Trophoblast cell (in vitro differentiated cells and primary cell): ENCODE measurements at regions not wholly inside any gene's neighbourhood (a gene's known extent, or its start where the extent isn't known, plus 50 kb on each side); places are given as distances from the start of the nearest gene placed in this dataset.

Experiments used
- DNase-seq, 2 donors: peaks; one replicate each; pipeline ENCODE4 v3.0.0-alpha.2; 2016
- H2AFZ ChIP-seq: 2 replicates; pipeline ENCODE4 v1.6.1; 2013; ENCODE audit warnings: low read length, moderate library complexity, mild to moderate bottlenecking; ENCODE audit not compliant: insufficient read depth, poor library complexity
- H2AK5ac ChIP-seq: 2 replicates; pipeline ENCODE4 v1.6.1; 2013; ENCODE audit warnings: mild to moderate bottlenecking, low read length
- H2BK120ac ChIP-seq: 2 replicates; pipeline ENCODE4 v1.6.1; 2013; ENCODE audit warnings: low read length, mild to moderate bottlenecking, moderate library complexity; ENCODE audit not compliant: insufficient read depth, poor library complexity
- H2BK12ac ChIP-seq: 2 replicates; pipeline ENCODE4 v1.6.1; 2013; ENCODE audit warnings: mild to moderate bottlenecking, low read length, moderate library complexity
- H2BK5ac ChIP-seq: 2 replicates; pipeline ENCODE4 v1.6.1; 2013; ENCODE audit warnings: low read length, low read depth, moderate library complexity, mild to moderate bottlenecking; ENCODE audit not compliant: poor library complexity
- H3K14ac ChIP-seq: 2 replicates; pipeline ENCODE4 v1.6.1; 2013; ENCODE audit warnings: mild to moderate bottlenecking, low read length
- H3K18ac ChIP-seq: 2 replicates; pipeline ENCODE4 v1.6.1; 2013; ENCODE audit warnings: mild to moderate bottlenecking, low read length
- H3K23ac ChIP-seq: 2 replicates; pipeline ENCODE4 v1.6.1; 2013; ENCODE audit warnings: low read length
- H3K27ac ChIP-seq: 2 replicates; pipeline ENCODE4 v1.5.1; 2013; ENCODE audit warnings: low read depth, mild to moderate bottlenecking, inconsistent platforms, low read length, moderate library complexity
- H3K27me3 ChIP-seq: 2 replicates; pipeline ENCODE4 v1.6.1; 2013; ENCODE audit warnings: inconsistent platforms, mild to moderate bottlenecking, low read length, moderate library complexity; ENCODE audit not compliant: insufficient read depth
- H3K36me3 ChIP-seq, 2 experiments: 1 replicate in 1 of 2; 2 replicates in 1 of 2; pipeline ENCODE4 v1.6.1; 2013; ENCODE audit warnings: low read length in 2 of 2, mild to moderate bottlenecking in 2 of 2, moderate library complexity in 1 of 2; ENCODE audit not compliant: insufficient read depth in 2 of 2, control insufficient read depth in 1 of 2
- H3K4ac ChIP-seq: 2 replicates; pipeline ENCODE4 v1.6.1; 2013; ENCODE audit warnings: low read depth, mild to moderate bottlenecking, low read length, moderate library complexity
- H3K4me1 ChIP-seq, 2 experiments: 1 replicate in 1 of 2; 2 replicates in 1 of 2; pipeline ENCODE4 v1.6.1; 2013; ENCODE audit warnings: low read length in 2 of 2, mild to moderate bottlenecking in 2 of 2, moderate library complexity in 1 of 2; ENCODE audit not compliant: insufficient read depth in 2 of 2, control insufficient read depth in 1 of 2
- H3K4me2 ChIP-seq: 2 replicates; pipeline ENCODE4 v1.6.1; 2013; ENCODE audit warnings: inconsistent platforms, mild to moderate bottlenecking, low read length, moderate library complexity
- H3K4me3 ChIP-seq: 2 replicates; pipeline ENCODE4 v1.5.1; 2013; ENCODE audit warnings: mild to moderate bottlenecking, low read depth, low read length, inconsistent platforms
- H3K79me1 ChIP-seq: one replicate; pipeline ENCODE4 v1.6.1; 2013; ENCODE audit warnings: low read length
- H3K79me2 ChIP-seq: 2 replicates; pipeline ENCODE4 v1.6.1; 2013; ENCODE audit warnings: low read length, mild to moderate bottlenecking; ENCODE audit not compliant: control insufficient read depth, insufficient read depth, poor library complexity
- H3K9ac ChIP-seq: 2 replicates; pipeline ENCODE4 v1.6.1; 2013; ENCODE audit warnings: mild to moderate bottlenecking, low read length
- H3K9me3 ChIP-seq: 2 replicates; pipeline ENCODE4 v1.6.1; 2013; ENCODE audit warnings: low read depth, mild to moderate bottlenecking, control low read depth, inconsistent platforms, low read length; ENCODE audit not compliant: insufficient read depth
- H4K12ac ChIP-seq: 2 replicates; pipeline ENCODE4 v1.6.1; 2013; ENCODE audit warnings: low read depth, mild to moderate bottlenecking, low read length, moderate library complexity
- H4K8ac ChIP-seq: 2 replicates; pipeline ENCODE4 v1.6.1; 2013; ENCODE audit warnings: low read depth, mild to moderate bottlenecking, low read length, moderate library complexity
- H4K91ac ChIP-seq: one replicate; pipeline ENCODE4 v1.6.1; 2013; ENCODE audit warnings: low read depth, mild to moderate bottlenecking, low read length, moderate library complexity
- WGBS: extraction: QIAGEN DNeasy Blood & Tissue Kit; methylation state at CpG from one replicate; pipeline ENCODE4 v1.1.7; 2013; ENCODE audit warnings: missing lambda C conversion rate; ENCODE audit not compliant: insufficient read length, insufficient coverage; ENCODE audit errors: extremely low coverage; 5-methylcytosine and 5-hydroxymethylcytosine counted together

DNA sequence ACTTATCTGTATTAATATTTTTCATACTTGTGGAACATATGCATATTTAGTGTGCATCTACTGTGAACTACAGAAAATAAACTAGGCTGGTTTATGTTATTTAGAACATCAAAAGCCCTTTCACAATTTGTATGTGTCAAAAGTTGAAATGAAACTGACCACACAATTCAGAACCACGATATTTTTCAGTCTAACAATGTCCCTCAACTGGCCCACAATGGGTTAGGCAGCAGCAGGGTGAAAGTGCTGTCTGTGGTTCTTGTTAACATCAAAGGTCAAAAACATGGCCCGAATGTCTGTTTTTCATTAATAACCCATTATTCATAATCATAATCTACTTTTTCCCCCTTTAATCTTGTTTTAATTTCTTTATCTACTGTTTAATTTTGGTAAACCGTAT, 559.9 kb upstream of the ATP2B1 start:
- Histone ChIP-seq H3K9ac (no peak overlapping the region), H3K4me3 (no peak overlapping the region), H4K8ac (no peak overlapping the region), H3K36me3 (no peaks in the 10 kb centered on the region), H2BK12ac (no peak overlapping the region), H3K9me3 (no peaks in the 10 kb centered on the region), H2AK5ac (no peak overlapping the region), H3K14ac (no peak overlapping the region), H3K79me1 (no peaks in the 10 kb centered on the region), H3K79me2 (no peaks in the 10 kb centered on the region), H4K91ac (no peak overlapping the region), H3K27ac (no peak overlapping the region), H3K18ac (no peak overlapping the region), H3K4me1 (no peaks in the 10 kb centered on the region), H4K12ac (no peak overlapping the region), H3K4me2 (no peak overlapping the region), H3K27me3 (no peaks in the 10 kb centered on the region), H3K4ac (no peak overlapping the region), H2AFZ (no peak overlapping the region), H2BK120ac (no peak overlapping the region), H2BK5ac (no peak overlapping the region), H3K23ac (no peak overlapping the region)
- WGBS, result no CpG with 5 or more reads among the region's 3 CpGs
- DNase-seq, result no peak

DNA sequence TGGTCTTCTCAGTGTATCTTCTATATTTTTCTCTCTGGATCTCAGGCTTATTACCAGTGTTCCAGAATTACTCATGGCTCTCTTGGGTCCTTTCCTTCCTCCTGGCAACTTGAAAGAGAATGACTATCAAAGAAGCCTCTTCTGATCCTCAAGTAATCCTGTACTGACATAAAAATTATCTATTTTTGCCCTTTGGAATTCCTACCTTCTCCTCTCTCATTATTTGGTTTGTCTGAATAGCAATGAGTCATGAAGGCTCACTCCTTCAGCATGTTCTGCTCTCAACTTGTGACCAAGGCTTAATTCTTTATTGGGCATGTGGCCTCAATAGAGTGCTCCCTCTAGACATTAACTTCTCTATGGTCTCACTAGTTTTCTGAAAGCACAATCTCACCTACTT, 553.6 kb upstream of the ATP2B1 start:
- Histone ChIP-seq H4K8ac (no peak overlapping the region), H3K79me1 (no peaks in the 10 kb centered on the region), H3K4me2 (no peak overlapping the region), H4K91ac (no peak overlapping the region), H3K4ac (no peak overlapping the region), H3K9me3 (no peaks in the 10 kb centered on the region), H3K36me3 (no peaks in the 10 kb centered on the region), H3K79me2 (no peaks in the 10 kb centered on the region), H3K27ac (no peak overlapping the region), H2BK5ac (no peak overlapping the region), H2BK120ac (no peak overlapping the region), H2AK5ac (no peak overlapping the region), H3K18ac (no peak overlapping the region), H3K23ac (no peak overlapping the region), H3K4me1 (no peaks in the 10 kb centered on the region), H4K12ac (no peak overlapping the region), H3K4me3 (no peak overlapping the region), H2AFZ (no peak overlapping the region), H3K27me3 (no peaks in the 10 kb centered on the region), H2BK12ac (no peak overlapping the region), H3K9ac (no peak overlapping the region), H3K14ac (no peak overlapping the region)
- no peak for DNase-seq

DNA sequence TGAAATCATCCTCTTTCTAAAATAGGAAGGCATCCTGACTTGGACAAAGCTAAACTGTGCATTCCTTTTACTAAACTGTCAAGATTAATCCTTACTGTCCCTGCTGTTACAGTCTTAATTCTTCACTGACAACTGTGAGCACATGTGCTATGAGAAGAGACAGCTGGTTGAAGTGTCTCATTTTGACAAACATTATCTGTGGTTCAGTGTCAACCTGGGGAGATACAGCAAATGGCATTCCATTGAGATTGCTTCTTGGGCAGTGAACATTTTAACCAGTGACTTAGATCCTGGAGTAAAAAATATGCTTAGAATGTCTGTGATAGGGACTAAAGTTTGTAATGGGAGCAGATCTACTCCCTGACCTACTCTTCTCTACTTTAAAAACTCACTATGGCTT, 552.6 kb upstream of the ATP2B1 start:
- H3K4me2 ChIP-seq, result no peak overlapping the region
- no peak overlapping the region for H2AK5ac ChIP-seq
- H3K27me3 ChIP-seq, result no peaks in the 10 kb centered on the region
- DNase-seq, result peak in 1 of 2 donors; percentile 51
- no peak overlapping the region for H3K9ac ChIP-seq
- H4K12ac ChIP-seq, result no peak overlapping the region
- no peak overlapping the region for H2AFZ ChIP-seq
- H3K4me1 ChIP-seq, result no peaks in the 10 kb centered on the region
- no peaks in the 10 kb centered on the region for H3K79me1 ChIP-seq
- H4K8ac ChIP-seq, result no peak overlapping the region
- H3K79me2 ChIP-seq, result no peaks in the 10 kb centered on the region
- H3K4ac ChIP-seq, result no peak overlapping the region
- H3K27ac ChIP-seq, result no peak overlapping the region
- H3K4me3 ChIP-seq, result no peak overlapping the region
- no peak overlapping the region for H2BK5ac ChIP-seq
- H3K36me3 ChIP-seq, result no peaks in the 10 kb centered on the region
- H3K9me3 ChIP-seq, result no peaks in the 10 kb centered on the region
- H4K91ac ChIP-seq, result no peak overlapping the region
- no peak overlapping the region for H3K23ac ChIP-seq
- H2BK12ac ChIP-seq, result no peak overlapping the region
- no peak overlapping the region for H2BK120ac ChIP-seq
- H3K18ac ChIP-seq, result no peak overlapping the region
- H3K14ac ChIP-seq, result no peak overlapping the region

DNA sequence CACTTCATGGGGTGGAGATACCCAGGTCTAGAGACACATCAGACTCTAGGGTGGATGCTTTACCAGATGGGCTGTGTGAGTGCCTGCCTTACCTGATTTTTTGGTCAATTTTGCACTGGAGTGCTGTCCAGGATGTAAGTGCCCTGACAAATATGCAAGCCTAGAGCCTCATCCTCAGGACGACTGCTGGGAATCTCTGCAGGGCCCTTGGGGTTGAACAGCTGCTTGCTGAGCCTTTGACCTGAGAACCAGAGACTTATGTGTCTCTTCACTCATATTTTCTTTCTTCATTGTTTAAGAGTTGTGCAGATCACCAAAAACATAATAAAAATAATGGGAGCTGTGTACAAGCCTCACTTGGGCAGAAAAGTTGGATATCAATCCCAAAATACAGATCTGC, 551.5 kb upstream of the ATP2B1 start:
- Histone ChIP-seq H3K4me3 (no peak overlapping the region), H3K14ac (no peak overlapping the region), H3K4ac (no peak overlapping the region), H3K9me3 (no peaks in the 10 kb centered on the region), H4K12ac (no peak overlapping the region), H4K8ac (no peak overlapping the region), H4K91ac (no peak overlapping the region), H3K27ac (no peak overlapping the region), H2BK120ac (no peak overlapping the region), H3K36me3 (no peaks in the 10 kb centered on the region), H3K27me3 (no peaks in the 10 kb centered on the region), H3K79me2 (no peaks in the 10 kb centered on the region), H3K4me2 (no peak overlapping the region), H2AFZ (no peak overlapping the region), H3K79me1 (no peaks in the 10 kb centered on the region), H3K9ac (no peak overlapping the region), H3K4me1 (no peaks in the 10 kb centered on the region), H3K18ac (no peak overlapping the region), H2BK5ac (no peak overlapping the region), H3K23ac (no peak overlapping the region), H2BK12ac (no peak overlapping the region), H2AK5ac (no peak overlapping the region)
- WGBS, result no CpG with 5 or more reads among the region's 1 CpG
- DNase-seq, result no peak
